H9 (cell line): ENCODE measurements at regions not wholly inside any gene's neighbourhood (a gene's known extent, or its start where the extent isn't known, plus 50 kb on each side); places are given as distances from the start of the nearest gene placed in this dataset.

ENCODE experiments used
- DNase-seq: peaks from one replicate; pipeline ENCODE4 v3.0.0-alpha.2; 2017
- H2AFZ ChIP-seq: one replicate; pipeline ENCODE4 v1.6.1; 2013; ENCODE audit warnings: mild to moderate bottlenecking, low read length, control low read depth, moderate library complexity
- H2AK5ac ChIP-seq: 2 replicates; pipeline ENCODE4 v1.6.1; 2013; ENCODE audit warnings: low read length, control low read depth, mixed read lengths; ENCODE audit not compliant: insufficient read length
- H2BK120ac ChIP-seq: one replicate; pipeline ENCODE4 v1.6.1; 2013; ENCODE audit warnings: low read depth, mild to moderate bottlenecking, low read length, control low read depth, inconsistent platforms; ENCODE audit not compliant: poor library complexity, severe bottlenecking
- H2BK12ac ChIP-seq: 2 replicates; pipeline ENCODE4 v1.6.1; 2013; ENCODE audit warnings: low read length, control low read depth, mixed read lengths, low read depth; ENCODE audit not compliant: insufficient read length
- H2BK15ac ChIP-seq: 2 replicates; pipeline ENCODE4 v1.6.1; 2013; ENCODE audit warnings: low read depth, low read length, control low read depth
- H2BK20ac ChIP-seq: one replicate; pipeline ENCODE4 v1.6.1; 2013; ENCODE audit warnings: low read depth, mild to moderate bottlenecking, low read length, control low read depth, inconsistent platforms; ENCODE audit not compliant: poor library complexity, severe bottlenecking
- H2BK5ac ChIP-seq: 2 replicates; pipeline ENCODE4 v1.6.1; 2013; ENCODE audit warnings: low read length, control low read depth, mixed read lengths; ENCODE audit not compliant: insufficient read length
- H3K14ac ChIP-seq: 2 replicates; pipeline ENCODE4 v1.6.1; 2013; ENCODE audit warnings: low read length, control low read depth; ENCODE audit not compliant: insufficient read depth
- H3K18ac ChIP-seq: 2 replicates; pipeline ENCODE4 v1.6.1; 2013; ENCODE audit warnings: low read depth, mild to moderate bottlenecking, mixed read lengths, low read length, control low read depth; ENCODE audit not compliant: insufficient read length
- H3K23ac ChIP-seq: 2 replicates; pipeline ENCODE4 v1.6.1; 2013; ENCODE audit warnings: low read length, control low read depth, mixed read lengths, low read depth; ENCODE audit not compliant: insufficient read length
- H3K23me2 ChIP-seq: 2 replicates; pipeline ENCODE4 v1.6.1; 2013; ENCODE audit warnings: low read depth, mild to moderate bottlenecking, mixed read lengths, low read length, control low read depth; ENCODE audit not compliant: insufficient read length, poor library complexity, severe bottlenecking
- H3K27ac ChIP-seq: 2 replicates; pipeline ENCODE4 v1.5.1; 2013; ENCODE audit warnings: low read length, control low read depth, mixed read lengths, low read depth; ENCODE audit not compliant: insufficient read length
- H3K27me3 ChIP-seq: 2 replicates; pipeline ENCODE4 v1.6.1; 2013; ENCODE audit warnings: low read length, control low read depth, inconsistent platforms; ENCODE audit not compliant: insufficient read depth
- H3K4ac ChIP-seq: 2 replicates; pipeline ENCODE4 v1.6.1; 2013; ENCODE audit warnings: low read depth, mild to moderate bottlenecking, control low read depth, inconsistent platforms, low read length, moderate library complexity
- H3K4me1 ChIP-seq: 2 replicates; pipeline ENCODE4 v1.6.1; 2013; ENCODE audit warnings: low read length, control low read depth, inconsistent platforms; ENCODE audit not compliant: insufficient read depth
- H3K4me2 ChIP-seq: 2 replicates; pipeline ENCODE4 v1.6.1; 2013; ENCODE audit warnings: low read length, control low read depth, mixed read lengths; ENCODE audit not compliant: insufficient read length, insufficient read depth
- H3K56ac ChIP-seq: 2 replicates; pipeline ENCODE4 v1.6.1; 2013; ENCODE audit warnings: low read depth, mild to moderate bottlenecking, mixed read lengths, low read length, control low read depth; ENCODE audit not compliant: insufficient read length
- H3K79me1 ChIP-seq: 2 replicates; pipeline ENCODE4 v1.6.1; 2013; ENCODE audit warnings: low read depth, mild to moderate bottlenecking, moderate library complexity, low read length, control low read depth, inconsistent platforms; ENCODE audit not compliant: insufficient read depth, poor library complexity, severe bottlenecking
- H3K79me2 ChIP-seq: 2 replicates; pipeline ENCODE4 v1.6.1; 2013; ENCODE audit warnings: low read length, control low read depth, inconsistent platforms; ENCODE audit not compliant: insufficient read depth
- H3K9ac ChIP-seq: 2 replicates; pipeline ENCODE4 v1.6.1; 2013; ENCODE audit warnings: low read length, control low read depth, mixed read lengths; ENCODE audit not compliant: insufficient read length; ENCODE audit errors: extremely low read depth
- H3K9me3 ChIP-seq: one replicate; pipeline ENCODE4 v1.6.1; 2013; ENCODE audit warnings: low read depth, low read length, inconsistent platforms; ENCODE audit not compliant: control insufficient read depth
- H3T11ph ChIP-seq: one replicate; pipeline ENCODE4 v1.6.1; 2013; ENCODE audit warnings: mild to moderate bottlenecking, low read length, control low read depth, inconsistent platforms
- H4K20me1 ChIP-seq: one replicate; pipeline ENCODE4 v1.6.1; 2013; ENCODE audit not compliant: control insufficient read depth, insufficient read length, insufficient read depth
- H4K5ac ChIP-seq: 2 replicates; pipeline ENCODE4 v1.6.1; 2013; ENCODE audit warnings: low read depth, mild to moderate bottlenecking, mixed read lengths, low read length, control low read depth; ENCODE audit not compliant: insufficient read length
- H4K8ac ChIP-seq: replicated peaks from 2 replicates; pipeline ENCODE4 v1.6.1; 2013; ENCODE audit warnings: low read length, control low read depth, mixed read lengths, low read depth; ENCODE audit not compliant: insufficient read length
- H4K91ac ChIP-seq: 2 replicates; pipeline ENCODE4 v1.6.1; 2013; ENCODE audit warnings: low read depth, mild to moderate bottlenecking, moderate library complexity, mixed read lengths, low read length, control low read depth; ENCODE audit not compliant: insufficient read length
- H3K27ac Mint-ChIP-seq, 3 experiments: 2 replicates in 2 of 3; 3 replicates in 1 of 3; pipeline ENCODE4 v1.8.0; 2020 to 2021; ENCODE audit warnings: mixed read lengths in 3 of 3, mild to moderate bottlenecking in 1 of 3, moderate library complexity in 1 of 3
- H3K27me3 Mint-ChIP-seq: 2 replicates; pipeline ENCODE4 v1.8.0; 2021; ENCODE audit warnings: low read depth, mild to moderate bottlenecking, moderate library complexity, mixed read lengths
- H3K36me3 Mint-ChIP-seq, 3 experiments: 2 replicates in 2 of 3; 3 replicates in 1 of 3; pipeline ENCODE4 v1.8.0; 2020 to 2021; ENCODE audit warnings: low read depth in 3 of 3, mixed read lengths in 3 of 3; ENCODE audit not compliant: insufficient read depth in 1 of 3
- H3K4me1 Mint-ChIP-seq, 2 experiments: 2 replicates each; pipeline ENCODE4 v1.8.0; 2020; ENCODE audit warnings: mixed read lengths in 2 of 2
- H3K4me3 Mint-ChIP-seq, 2 experiments: 2 replicates in 1 of 2; 3 replicates in 1 of 2; pipeline ENCODE4 v1.8.0; 2020 to 2021; ENCODE audit warnings: mild to moderate bottlenecking in 2 of 2, mixed read lengths in 2 of 2, moderate library complexity in 1 of 2
- H3K9me3 Mint-ChIP-seq, 2 experiments: 2 replicates in 1 of 2; 3 replicates in 1 of 2; pipeline ENCODE4 v1.8.0; 2020; ENCODE audit warnings: mild to moderate bottlenecking in 2 of 2, mixed read lengths in 2 of 2, moderate library complexity in 1 of 2
- WGBS: extraction: QIAGEN DNeasy Blood & Tissue Kit; methylation state at CpG from one replicate; pipeline ENCODE4 v1.1.7; 2013; ENCODE audit warnings: missing lambda C conversion rate, low lambda C conversion rate, mixed read lengths; ENCODE audit not compliant: insufficient read length; ENCODE audit errors: extremely low coverage; 5-methylcytosine and 5-hydroxymethylcytosine counted together
- TF ChIP-seq, protein P1 (sequence below): fragments of 200-600 bp; sonication (generic); conservative IDR thresholded peaks from 3 replicates; pipeline ENCODE4 v1.8.0; 2021; ENCODE audit warnings: antibody characterized with exemption, mild to moderate bottlenecking

DNA sequence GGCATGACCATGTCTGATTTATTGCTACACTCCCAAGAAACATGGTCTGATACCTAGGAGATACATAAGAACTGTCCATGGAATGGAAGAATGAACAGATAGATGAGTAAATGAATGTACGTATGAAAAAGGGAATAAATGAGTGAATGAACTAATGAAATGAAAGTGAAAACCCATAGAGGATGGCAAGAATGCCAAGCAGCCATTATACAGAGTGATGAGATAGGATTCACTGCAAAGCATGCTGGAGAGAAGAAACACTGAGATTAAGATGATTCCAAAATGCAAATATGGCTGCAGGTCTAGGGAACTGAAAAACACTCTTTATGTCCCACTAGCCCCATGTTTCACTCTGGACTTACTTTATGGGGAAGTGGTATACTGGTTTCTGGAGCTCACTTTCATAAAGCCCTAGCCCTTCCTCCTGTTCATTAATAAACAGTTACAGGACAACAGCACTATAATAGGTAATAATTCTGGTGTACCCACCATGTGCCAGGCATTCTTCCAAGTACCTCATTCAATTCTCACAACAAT lies 170.3 kb upstream of the RAD23B start:
- H3K4me3 Mint-ChIP-seq, result no peak overlapping the region
- no peaks in the 10 kb centered on the region for H3K4me1 Mint-ChIP-seq
- no peak overlapping the region for H4K91ac ChIP-seq
- H3K27me3 Mint-ChIP-seq, result peaks cover 2% of the 10 kb centered on the region
- H2BK120ac ChIP-seq, result no peak overlapping the region
- H3K36me3 Mint-ChIP-seq, result no peaks in the 10 kb centered on the region
- no peaks in the 10 kb centered on the region for H3K79me2 ChIP-seq
- H2BK12ac ChIP-seq, result no peak overlapping the region
- no peak overlapping the region for H2AK5ac ChIP-seq
- H3K9ac ChIP-seq, result no peak overlapping the region
- H3K23me2 ChIP-seq, result no peaks in the 10 kb centered on the region
- no peak overlapping the region for H2BK5ac ChIP-seq
- H3K4me2 ChIP-seq, result no peak overlapping the region
- no peak overlapping the region for H3K18ac ChIP-seq
- H3K27ac Mint-ChIP-seq, result no peak overlapping the region
- H3K27me3 ChIP-seq, result no peaks in the 10 kb centered on the region
- H4K8ac ChIP-seq, result no peak overlapping the region
- no peaks in the 10 kb centered on the region for H3K4me1 ChIP-seq
- no peak overlapping the region for H3K27ac ChIP-seq
- no peak overlapping the region for H3T11ph ChIP-seq
- H2BK20ac ChIP-seq, result no peak overlapping the region
- H2AFZ ChIP-seq, result no peak overlapping the region
- H3K9me3 Mint-ChIP-seq, result no peaks in the 10 kb centered on the region
- no peak overlapping the region for H4K5ac ChIP-seq
- no peak overlapping the region for H3K56ac ChIP-seq
- no peak overlapping the region for H2BK15ac ChIP-seq
- H3K79me1 ChIP-seq, result no peaks in the 10 kb centered on the region
- no peaks in the 10 kb centered on the region for H4K20me1 ChIP-seq
- TF ChIP-seq, protein P1, sequence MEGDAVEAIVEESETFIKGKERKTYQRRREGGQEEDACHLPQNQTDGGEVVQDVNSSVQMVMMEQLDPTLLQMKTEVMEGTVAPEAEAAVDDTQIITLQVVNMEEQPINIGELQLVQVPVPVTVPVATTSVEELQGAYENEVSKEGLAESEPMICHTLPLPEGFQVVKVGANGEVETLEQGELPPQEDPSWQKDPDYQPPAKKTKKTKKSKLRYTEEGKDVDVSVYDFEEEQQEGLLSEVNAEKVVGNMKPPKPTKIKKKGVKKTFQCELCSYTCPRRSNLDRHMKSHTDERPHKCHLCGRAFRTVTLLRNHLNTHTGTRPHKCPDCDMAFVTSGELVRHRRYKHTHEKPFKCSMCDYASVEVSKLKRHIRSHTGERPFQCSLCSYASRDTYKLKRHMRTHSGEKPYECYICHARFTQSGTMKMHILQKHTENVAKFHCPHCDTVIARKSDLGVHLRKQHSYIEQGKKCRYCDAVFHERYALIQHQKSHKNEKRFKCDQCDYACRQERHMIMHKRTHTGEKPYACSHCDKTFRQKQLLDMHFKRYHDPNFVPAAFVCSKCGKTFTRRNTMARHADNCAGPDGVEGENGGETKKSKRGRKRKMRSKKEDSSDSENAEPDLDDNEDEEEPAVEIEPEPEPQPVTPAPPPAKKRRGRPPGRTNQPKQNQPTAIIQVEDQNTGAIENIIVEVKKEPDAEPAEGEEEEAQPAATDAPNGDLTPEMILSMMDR, result no peak
- H3K4ac ChIP-seq, result no peak overlapping the region
- no peak for DNase-seq
- WGBS, result no CpG with 5 or more reads among the region's 1 CpG
- no peak overlapping the region for H3K23ac ChIP-seq
- no peaks in the 10 kb centered on the region for H3K9me3 ChIP-seq
- no peak overlapping the region for H3K14ac ChIP-seq
